ENCODE measurements at regions not wholly inside any gene's neighbourhood (a gene's known extent, or its start where the extent isn't known, plus 50 kb on each side); places are given as distances from the start of the nearest gene placed in this dataset.

DNA sequence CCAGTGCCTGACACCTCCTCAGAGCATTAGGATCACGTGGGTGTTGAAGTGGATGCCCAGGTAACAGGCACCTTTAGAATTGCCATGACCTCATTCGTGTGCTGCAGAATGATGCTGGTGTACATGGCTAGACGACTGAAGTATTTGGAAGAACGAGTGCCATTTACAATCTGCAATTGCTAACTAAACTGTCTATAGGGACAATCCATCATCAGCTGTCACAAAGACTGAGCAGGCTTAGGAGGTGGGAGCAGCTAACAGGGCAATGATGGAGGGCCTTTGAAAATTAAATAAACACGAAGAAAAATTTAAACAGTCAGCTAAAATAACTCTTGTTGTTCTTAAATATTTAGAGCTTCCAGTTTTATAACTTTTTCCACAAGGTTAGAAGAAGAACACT lies 375.8 kb downstream of the GADD45G start:
- DNase-seq (ENCODE audit: extremely low spot score, unreplicated experiment), result no peak
- no peaks in the 10 kb centered on the region for H3K9me3 Mint-ChIP-seq (ENCODE audit: unreplicated experiment)

DNA sequence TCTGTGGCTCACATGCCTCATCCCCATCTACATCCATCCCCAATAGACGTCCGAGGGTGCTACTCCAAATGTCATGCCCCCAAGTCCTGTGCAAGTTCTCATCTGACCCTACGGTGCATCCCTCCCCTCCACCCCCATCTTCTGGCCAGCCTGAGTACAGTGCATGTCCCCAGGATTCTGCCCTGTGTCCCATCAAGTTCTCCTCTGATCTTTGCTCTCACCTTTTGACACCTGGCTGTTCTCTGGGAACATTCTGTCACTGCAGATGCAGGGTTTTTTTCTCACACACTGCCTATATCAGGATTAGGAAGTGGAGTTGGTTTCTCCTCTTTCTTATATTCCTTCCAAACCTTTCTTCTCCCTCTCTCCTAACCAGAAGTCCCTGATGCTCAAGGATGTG lies 377.2 kb downstream of the GADD45G start:
- no peak for DNase-seq (ENCODE audit: extremely low spot score, unreplicated experiment)
- Mint-ChIP-seq H3K27ac (ENCODE audit: unreplicated experiment) (no peak overlapping the region), H3K4me1 (ENCODE audit: unreplicated experiment) (no peaks in the 10 kb centered on the region), H3K9me3 (ENCODE audit: unreplicated experiment) (no peaks in the 10 kb centered on the region), H3K4me3 (ENCODE audit: unreplicated experiment) (no peak overlapping the region), H3K36me3 (ENCODE audit: unreplicated experiment) (no peaks in the 10 kb centered on the region), H3K27me3 (ENCODE audit: unreplicated experiment) (peaks cover 18% of the 10 kb centered on the region)
- TF ChIP-seq, protein P1, sequence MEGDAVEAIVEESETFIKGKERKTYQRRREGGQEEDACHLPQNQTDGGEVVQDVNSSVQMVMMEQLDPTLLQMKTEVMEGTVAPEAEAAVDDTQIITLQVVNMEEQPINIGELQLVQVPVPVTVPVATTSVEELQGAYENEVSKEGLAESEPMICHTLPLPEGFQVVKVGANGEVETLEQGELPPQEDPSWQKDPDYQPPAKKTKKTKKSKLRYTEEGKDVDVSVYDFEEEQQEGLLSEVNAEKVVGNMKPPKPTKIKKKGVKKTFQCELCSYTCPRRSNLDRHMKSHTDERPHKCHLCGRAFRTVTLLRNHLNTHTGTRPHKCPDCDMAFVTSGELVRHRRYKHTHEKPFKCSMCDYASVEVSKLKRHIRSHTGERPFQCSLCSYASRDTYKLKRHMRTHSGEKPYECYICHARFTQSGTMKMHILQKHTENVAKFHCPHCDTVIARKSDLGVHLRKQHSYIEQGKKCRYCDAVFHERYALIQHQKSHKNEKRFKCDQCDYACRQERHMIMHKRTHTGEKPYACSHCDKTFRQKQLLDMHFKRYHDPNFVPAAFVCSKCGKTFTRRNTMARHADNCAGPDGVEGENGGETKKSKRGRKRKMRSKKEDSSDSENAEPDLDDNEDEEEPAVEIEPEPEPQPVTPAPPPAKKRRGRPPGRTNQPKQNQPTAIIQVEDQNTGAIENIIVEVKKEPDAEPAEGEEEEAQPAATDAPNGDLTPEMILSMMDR (IDR thresholded peaks at IDR 0.05), result no peak

More for the DNA sequence above, 375.8 kb downstream of the GADD45G start:
- TF ChIP-seq, protein P1 (IDR thresholded peaks at IDR 0.05), result no peak
- H3K4me1 Mint-ChIP-seq (ENCODE audit: unreplicated experiment), result no peaks in the 10 kb centered on the region
- H3K27ac Mint-ChIP-seq (ENCODE audit: unreplicated experiment), result no peak overlapping the region
- H3K36me3 Mint-ChIP-seq (ENCODE audit: unreplicated experiment), result no peaks in the 10 kb centered on the region
- H3K27me3 Mint-ChIP-seq (ENCODE audit: unreplicated experiment), result peaks cover 18% of the 10 kb centered on the region
- no peak overlapping the region for H3K4me3 Mint-ChIP-seq (ENCODE audit: unreplicated experiment)

DNA sequence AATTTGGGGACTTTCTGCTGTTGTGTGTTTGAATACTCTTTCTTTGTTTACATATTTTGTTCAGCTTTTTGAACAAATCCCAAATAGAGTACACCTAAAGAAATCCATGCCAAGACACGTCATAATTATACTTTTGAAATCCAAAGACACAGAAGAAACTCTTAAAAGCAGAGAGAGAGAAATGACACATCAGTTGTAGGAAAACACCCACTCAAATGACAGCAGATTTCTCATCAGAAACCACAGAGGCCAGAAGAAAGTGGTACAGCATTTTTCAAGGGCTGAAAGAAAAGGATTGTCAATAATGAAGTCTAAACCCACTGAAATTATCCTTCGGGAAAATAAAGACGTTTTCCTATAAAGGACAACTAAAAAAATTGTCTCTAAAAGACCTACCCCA lies 378.6 kb downstream of the GADD45G start:
- H3K27ac Mint-ChIP-seq (ENCODE audit: unreplicated experiment), result no peak overlapping the region
- H3K4me1 Mint-ChIP-seq (ENCODE audit: unreplicated experiment), result no peaks in the 10 kb centered on the region
- no peak overlapping the region for H3K4me3 Mint-ChIP-seq (ENCODE audit: unreplicated experiment)
- H3K36me3 Mint-ChIP-seq (ENCODE audit: unreplicated experiment), result no peaks in the 10 kb centered on the region
- no peaks in the 10 kb centered on the region for H3K9me3 Mint-ChIP-seq (ENCODE audit: unreplicated experiment)
- TF ChIP-seq, protein P1 (IDR thresholded peaks at IDR 0.05), result no peak
- DNase-seq (ENCODE audit: extremely low spot score, unreplicated experiment), result no peak
- H3K27me3 Mint-ChIP-seq (ENCODE audit: unreplicated experiment), result peaks cover 14% of the 10 kb centered on the region

DNA sequence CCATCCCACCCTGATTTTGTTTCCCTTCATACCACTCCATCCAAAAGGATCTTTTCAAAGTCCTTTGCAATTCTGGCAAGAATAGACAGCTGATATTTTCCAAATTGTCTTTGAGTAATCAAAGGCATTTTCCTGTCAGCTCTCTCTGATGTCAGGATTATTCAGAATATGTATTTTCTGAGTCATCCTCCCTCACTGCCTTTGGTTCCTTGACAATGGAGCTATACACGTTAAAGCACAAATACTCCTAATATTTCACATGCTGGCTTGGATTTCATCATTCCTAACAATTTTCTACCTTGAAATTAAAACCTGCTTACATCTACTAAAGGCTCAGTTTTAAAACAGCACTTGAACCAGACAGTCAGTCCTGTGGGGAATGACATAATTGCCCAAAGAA lies 379.4 kb downstream of the GADD45G start:
- Mint-ChIP-seq H3K27ac (ENCODE audit: unreplicated experiment) (no peak overlapping the region), H3K4me1 (ENCODE audit: unreplicated experiment) (no peaks in the 10 kb centered on the region), H3K4me3 (ENCODE audit: unreplicated experiment) (no peak overlapping the region), H3K36me3 (ENCODE audit: unreplicated experiment) (no peaks in the 10 kb centered on the region), H3K9me3 (ENCODE audit: unreplicated experiment) (no peaks in the 10 kb centered on the region), H3K27me3 (ENCODE audit: unreplicated experiment) (peaks cover 9% of the 10 kb centered on the region)
- DNase-seq (ENCODE audit: extremely low spot score, unreplicated experiment), result no peak
- TF ChIP-seq, protein P1 (IDR thresholded peaks at IDR 0.05), result no peak

DNA sequence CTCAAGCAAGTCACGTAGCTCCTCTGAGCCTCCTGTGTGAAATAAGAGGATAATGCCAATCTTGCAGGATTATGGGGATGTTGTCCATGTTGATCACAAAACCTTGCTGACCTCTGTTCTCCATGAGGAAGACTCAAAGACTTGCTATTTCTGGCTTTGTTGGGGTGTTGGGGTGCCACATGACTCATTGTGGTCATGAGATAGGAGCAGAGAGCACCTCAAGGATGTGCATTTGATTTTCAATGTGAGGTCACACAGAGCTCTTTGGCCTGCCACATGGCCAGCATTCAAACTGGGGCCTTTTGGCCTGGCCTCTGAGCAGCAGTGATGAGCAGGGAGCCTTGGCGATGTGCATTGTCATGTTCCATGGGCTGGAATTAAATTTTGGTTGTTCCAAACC lies 380.3 kb downstream of the GADD45G start:
- no peak for DNase-seq (ENCODE audit: extremely low spot score, unreplicated experiment)
- Mint-ChIP-seq H3K4me1 (ENCODE audit: unreplicated experiment) (no peaks in the 10 kb centered on the region), H3K9me3 (ENCODE audit: unreplicated experiment) (no peaks in the 10 kb centered on the region), H3K4me3 (ENCODE audit: unreplicated experiment) (no peak overlapping the region), H3K27me3 (ENCODE audit: unreplicated experiment) (peaks cover 6% of the 10 kb centered on the region), H3K27ac (ENCODE audit: unreplicated experiment) (no peak overlapping the region), H3K36me3 (ENCODE audit: unreplicated experiment) (no peaks in the 10 kb centered on the region)
- TF ChIP-seq, protein P1 (IDR thresholded peaks at IDR 0.05), result no peak
